ENCODE measurements at regions not wholly inside any gene's neighbourhood (a gene's known extent, or its start where the extent isn't known, plus 50 kb on each side); places are given as distances from the start of the nearest gene placed in this dataset.

DNA sequence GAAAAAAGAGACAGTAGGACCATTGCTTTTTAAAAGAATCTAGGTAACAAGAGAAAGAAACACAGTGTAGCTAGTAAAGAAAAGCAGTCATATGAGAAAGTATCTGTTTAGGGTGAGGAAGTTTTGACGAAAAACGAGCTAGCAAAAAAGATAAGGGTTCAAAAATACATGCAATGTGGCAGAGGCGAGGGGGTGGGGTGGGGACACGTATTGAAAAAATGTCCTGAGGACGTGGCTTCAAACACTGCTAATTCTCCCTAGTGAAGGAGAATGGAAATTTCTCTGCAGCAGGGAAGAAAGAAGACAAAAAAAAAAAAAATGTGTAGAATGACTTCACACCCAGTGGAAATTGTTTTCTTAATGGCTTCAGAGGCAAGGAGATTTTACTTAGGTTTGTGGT, 856.4 kb upstream of the INTU start:
- no peak overlapping the region for H3K4me2 ChIP-seq (replicated peaks; ENCODE audit: low read depth, low read length, poor library complexity, severe bottlenecking)
- no peaks in the 10 kb centered on the region for H3K36me3 ChIP-seq (replicated peaks in 1 of 2; ENCODE audit: control extremely low read depth in 1 of 2, control insufficient read depth in 1 of 2, extremely low read depth in 1 of 2, insufficient read depth in 2 of 2, low read length in 1 of 2)
- 56% methylated on average over 5 of the region's 5 CpGs for WGBS (ENCODE audit: insufficient coverage)
- Mint-ChIP-seq H3K4me1 (no peaks in the 10 kb centered on the region), H3K9me3 (ENCODE audit: insufficient read depth) (peaks cover 2% of the 10 kb centered on the region), H3K27ac (no peak overlapping the region), H3K4me3 (no peak overlapping the region), H3K27me3 (no peaks in the 10 kb centered on the region)
- DNase-seq (no peak), ATAC-seq (ENCODE audit: low read depth) (no peak)
- H3K27me3 ChIP-seq (replicated peaks in 1 of 4; ENCODE audit: control extremely low read depth in 1 of 4, control insufficient read depth in 3 of 4, insufficient read depth in 4 of 4, low read length in 3 of 4), result no peaks in the 10 kb centered on the region
- no peak overlapping the region for H3K4me3 ChIP-seq (ENCODE audit: control extremely low read depth in 1 of 5, extremely low read depth in 1 of 5, insufficient read depth in 1 of 5, low read depth in 2 of 5, low read length in 4 of 5)
- intact Hi-C loops (cut with micrococcal nuclease), result no loop called here
- H3K27ac ChIP-seq (ENCODE audit: low read length in 2 of 2), result no peak overlapping the region
- TF ChIP-seq EZH2 (IDR thresholded peaks at IDR 0.05; ENCODE audit: borderline replicate concordance, insufficient read depth, low read depth, low read length, poor library complexity, severe bottlenecking), result no peak
- TF ChIP-seq, protein P1, sequence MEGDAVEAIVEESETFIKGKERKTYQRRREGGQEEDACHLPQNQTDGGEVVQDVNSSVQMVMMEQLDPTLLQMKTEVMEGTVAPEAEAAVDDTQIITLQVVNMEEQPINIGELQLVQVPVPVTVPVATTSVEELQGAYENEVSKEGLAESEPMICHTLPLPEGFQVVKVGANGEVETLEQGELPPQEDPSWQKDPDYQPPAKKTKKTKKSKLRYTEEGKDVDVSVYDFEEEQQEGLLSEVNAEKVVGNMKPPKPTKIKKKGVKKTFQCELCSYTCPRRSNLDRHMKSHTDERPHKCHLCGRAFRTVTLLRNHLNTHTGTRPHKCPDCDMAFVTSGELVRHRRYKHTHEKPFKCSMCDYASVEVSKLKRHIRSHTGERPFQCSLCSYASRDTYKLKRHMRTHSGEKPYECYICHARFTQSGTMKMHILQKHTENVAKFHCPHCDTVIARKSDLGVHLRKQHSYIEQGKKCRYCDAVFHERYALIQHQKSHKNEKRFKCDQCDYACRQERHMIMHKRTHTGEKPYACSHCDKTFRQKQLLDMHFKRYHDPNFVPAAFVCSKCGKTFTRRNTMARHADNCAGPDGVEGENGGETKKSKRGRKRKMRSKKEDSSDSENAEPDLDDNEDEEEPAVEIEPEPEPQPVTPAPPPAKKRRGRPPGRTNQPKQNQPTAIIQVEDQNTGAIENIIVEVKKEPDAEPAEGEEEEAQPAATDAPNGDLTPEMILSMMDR (IDR thresholded peaks at IDR 0.05), result no peak
- H2AFZ ChIP-seq (ENCODE audit: insufficient read depth, low read depth, low read length, poor library complexity, severe bottlenecking), result no peak overlapping the region
- H3K4me1 ChIP-seq (ENCODE audit: control insufficient read depth in 2 of 2, insufficient read depth in 2 of 2, low read length in 2 of 2), result no peaks in the 10 kb centered on the region
- peaks cover 0 to 8% (median 1%) of the 10 kb centered on the region in 3 donors for H3K9me3 ChIP-seq (ENCODE audit: control extremely low read depth in 1 of 3, control insufficient read depth in 2 of 3, insufficient read depth in 1 of 3, low read length in 2 of 3)
- ChIA-PET CTCF (no interaction called here), POLR2A (no interaction called here)
- H3K9ac ChIP-seq (ENCODE audit: low read length), result no peak overlapping the region
- H4K20me1 ChIP-seq (ENCODE audit: control insufficient read depth, insufficient read depth, low read length, poor library complexity, severe bottlenecking), result no peaks in the 10 kb centered on the region
- H3K79me2 ChIP-seq (ENCODE audit: control insufficient read depth, insufficient read depth, low read length), result no peaks in the 10 kb centered on the region

DNA sequence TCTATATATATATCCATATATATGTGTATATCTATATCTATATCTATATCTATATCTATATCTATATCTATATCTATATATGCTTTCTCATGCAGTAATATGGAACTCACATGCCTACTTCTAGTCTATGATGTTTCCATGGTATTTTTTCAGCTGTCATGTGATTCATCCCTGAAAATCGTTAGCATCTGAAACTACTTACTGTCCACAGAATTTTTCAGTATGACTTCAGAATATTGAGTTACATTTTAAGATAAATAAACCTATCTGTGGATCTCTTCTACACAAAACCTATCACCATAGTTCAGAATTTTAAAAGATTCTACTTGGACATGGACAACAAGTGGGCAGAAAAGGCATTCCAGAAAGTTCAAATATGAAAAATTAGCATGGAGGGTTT, 855.1 kb upstream of the INTU start:
- intact Hi-C loops (cut with micrococcal nuclease), result no loop called here
- Mint-ChIP-seq H3K4me1 (no peaks in the 10 kb centered on the region), H3K27ac (no peak overlapping the region), H3K27me3 (no peaks in the 10 kb centered on the region), H3K9me3 (ENCODE audit: insufficient read depth) (peaks cover 2% of the 10 kb centered on the region), H3K4me3 (no peak overlapping the region)
- Histone ChIP-seq H3K4me1 (ENCODE audit: control insufficient read depth in 2 of 2, insufficient read depth in 2 of 2, low read length in 2 of 2) (no peaks in the 10 kb centered on the region), H2AFZ (ENCODE audit: insufficient read depth, low read depth, low read length, poor library complexity, severe bottlenecking) (no peak overlapping the region), H3K27ac (ENCODE audit: low read length in 2 of 2) (no peak overlapping the region), H3K27me3 (replicated peaks in 1 of 4; ENCODE audit: control extremely low read depth in 1 of 4, control insufficient read depth in 3 of 4, insufficient read depth in 4 of 4, low read length in 3 of 4) (no peaks in the 10 kb centered on the region), H3K36me3 (replicated peaks in 1 of 2; ENCODE audit: control extremely low read depth in 1 of 2, control insufficient read depth in 1 of 2, extremely low read depth in 1 of 2, insufficient read depth in 2 of 2, low read length in 1 of 2) (no peaks in the 10 kb centered on the region), H3K4me2 (replicated peaks; ENCODE audit: low read depth, low read length, poor library complexity, severe bottlenecking) (no peak overlapping the region), H3K4me3 (ENCODE audit: control extremely low read depth in 1 of 5, extremely low read depth in 1 of 5, insufficient read depth in 1 of 5, low read depth in 2 of 5, low read length in 4 of 5) (no peak overlapping the region), H3K79me2 (ENCODE audit: control insufficient read depth, insufficient read depth, low read length) (no peaks in the 10 kb centered on the region), H4K20me1 (ENCODE audit: control insufficient read depth, insufficient read depth, low read length, poor library complexity, severe bottlenecking) (no peaks in the 10 kb centered on the region), H3K9me3 (ENCODE audit: control extremely low read depth in 1 of 3, control insufficient read depth in 2 of 3, insufficient read depth in 1 of 3, low read length in 2 of 3) (peaks cover 0 to 8% (median 1%) of the 10 kb centered on the region in 3 donors), H3K9ac (ENCODE audit: low read length) (no peak overlapping the region)
- no peak for ATAC-seq (ENCODE audit: low read depth)
- no peak for TF ChIP-seq EZH2 (IDR thresholded peaks at IDR 0.05; ENCODE audit: borderline replicate concordance, insufficient read depth, low read depth, low read length, poor library complexity, severe bottlenecking)
- no CpG with 5 or more reads among the region's 1 CpG for WGBS (ENCODE audit: insufficient coverage)
- ChIA-PET CTCF (no interaction called here), POLR2A (no interaction called here)
- no peak for DNase-seq

Measured in B cell (primary cell).